Glutamatergic neuron (in vitro differentiated cells): ENCODE measurements at regions not wholly inside any gene's neighbourhood (a gene's known extent, or its start where the extent isn't known, plus 50 kb on each side); places are given as distances from the start of the nearest gene placed in this dataset.

Experiments
- DNase-seq: peaks from one replicate; pipeline ENCODE4 v3.0.0; 2022
- H3K27ac Mint-ChIP-seq: one replicate; pipeline ENCODE4 v1.8.0; 2020; ENCODE audit warnings: mild to moderate bottlenecking, mixed read lengths, inconsistent platforms; ENCODE audit not compliant: unreplicated experiment
- H3K27me3 Mint-ChIP-seq: one replicate; pipeline ENCODE4 v1.8.0; 2020; ENCODE audit warnings: mild to moderate bottlenecking, moderate library complexity, mixed read lengths, inconsistent platforms; ENCODE audit not compliant: unreplicated experiment
- H3K36me3 Mint-ChIP-seq: one replicate; pipeline ENCODE4 v1.8.0; 2020; ENCODE audit warnings: mild to moderate bottlenecking, mixed read lengths, inconsistent platforms; ENCODE audit not compliant: unreplicated experiment
- H3K4me1 Mint-ChIP-seq: one replicate; pipeline ENCODE4 v1.8.0; 2020; ENCODE audit warnings: mild to moderate bottlenecking, low read depth, mixed read lengths, inconsistent platforms; ENCODE audit not compliant: unreplicated experiment
- H3K4me3 Mint-ChIP-seq: one replicate; pipeline ENCODE4 v1.8.0; 2020; ENCODE audit warnings: mild to moderate bottlenecking, mixed read lengths, inconsistent platforms; ENCODE audit not compliant: unreplicated experiment
- H3K9me3 Mint-ChIP-seq: one replicate; pipeline ENCODE4 v1.8.0; 2020; ENCODE audit warnings: mild to moderate bottlenecking, moderate library complexity, mixed read lengths, inconsistent platforms; ENCODE audit not compliant: unreplicated experiment
- TF ChIP-seq, protein P1 (sequence below): fragments of 200-600 bp; sonication (generic); IDR thresholded peaks from one replicate; pipeline ENCODE4 v1.5.0; 2021; ENCODE audit not compliant: partially characterized antibody, unreplicated experiment

- no peak for DNase-seq
- Mint-ChIP-seq H3K27ac (no peak overlapping the region), H3K36me3 (no peaks in the 10 kb centered on the region), H3K4me3 (no peak overlapping the region), H3K9me3 (peaks cover 2% of the 10 kb centered on the region), H3K27me3 (peaks cover 2% of the 10 kb centered on the region), H3K4me1 (no peaks in the 10 kb centered on the region)
- TF ChIP-seq, protein P1, sequence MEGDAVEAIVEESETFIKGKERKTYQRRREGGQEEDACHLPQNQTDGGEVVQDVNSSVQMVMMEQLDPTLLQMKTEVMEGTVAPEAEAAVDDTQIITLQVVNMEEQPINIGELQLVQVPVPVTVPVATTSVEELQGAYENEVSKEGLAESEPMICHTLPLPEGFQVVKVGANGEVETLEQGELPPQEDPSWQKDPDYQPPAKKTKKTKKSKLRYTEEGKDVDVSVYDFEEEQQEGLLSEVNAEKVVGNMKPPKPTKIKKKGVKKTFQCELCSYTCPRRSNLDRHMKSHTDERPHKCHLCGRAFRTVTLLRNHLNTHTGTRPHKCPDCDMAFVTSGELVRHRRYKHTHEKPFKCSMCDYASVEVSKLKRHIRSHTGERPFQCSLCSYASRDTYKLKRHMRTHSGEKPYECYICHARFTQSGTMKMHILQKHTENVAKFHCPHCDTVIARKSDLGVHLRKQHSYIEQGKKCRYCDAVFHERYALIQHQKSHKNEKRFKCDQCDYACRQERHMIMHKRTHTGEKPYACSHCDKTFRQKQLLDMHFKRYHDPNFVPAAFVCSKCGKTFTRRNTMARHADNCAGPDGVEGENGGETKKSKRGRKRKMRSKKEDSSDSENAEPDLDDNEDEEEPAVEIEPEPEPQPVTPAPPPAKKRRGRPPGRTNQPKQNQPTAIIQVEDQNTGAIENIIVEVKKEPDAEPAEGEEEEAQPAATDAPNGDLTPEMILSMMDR, result no peak
Observed at GRCh38 chr16:27149986-27150385, 53.3 kb upstream of the KDM8 start.

DNA sequence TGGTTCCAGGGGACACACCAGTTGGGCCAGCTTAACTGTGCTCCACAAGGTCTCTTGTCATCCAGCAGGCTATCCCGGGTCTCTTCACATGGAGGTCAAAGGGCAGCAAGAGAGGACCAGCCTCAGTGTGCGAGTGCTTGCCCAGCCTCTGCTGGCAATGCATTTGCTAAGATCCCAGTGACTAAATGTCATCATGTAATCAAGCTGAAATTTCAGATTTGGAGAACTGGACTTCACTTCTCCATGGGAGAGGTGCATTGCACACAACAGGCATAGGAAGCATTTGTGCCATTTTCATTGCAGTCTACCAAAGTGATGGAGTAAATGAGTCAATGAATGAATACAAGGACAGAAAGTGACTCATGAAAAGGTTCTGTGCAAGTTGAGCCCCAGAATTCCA is 51.2 kb upstream of the KDM8 start:
- H3K36me3 Mint-ChIP-seq, result no peaks in the 10 kb centered on the region
- H3K27ac Mint-ChIP-seq, result no peak overlapping the region
- H3K27me3 Mint-ChIP-seq, result peaks cover 2% of the 10 kb centered on the region

DNA sequence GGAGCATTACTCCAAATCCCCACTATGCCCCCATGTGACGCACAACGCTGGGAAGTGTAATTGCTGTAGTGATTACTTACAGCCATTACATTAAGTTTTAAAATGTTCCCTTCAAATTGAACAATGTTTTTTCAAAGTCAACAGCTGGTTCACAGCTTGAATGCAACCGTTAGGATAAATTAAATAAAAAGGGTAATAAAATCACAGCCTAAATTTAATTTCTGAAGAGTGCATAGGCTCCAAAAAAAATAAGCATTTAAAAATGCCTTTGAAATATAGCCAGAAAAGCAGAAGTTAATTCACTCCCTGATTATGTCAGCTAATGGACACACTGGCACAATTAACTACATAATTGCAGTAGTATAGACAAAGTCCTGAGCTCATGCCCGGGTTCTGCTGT is 50.5 kb upstream of the KDM8 start:
- TF ChIP-seq, protein P1, result no peak
- H3K27ac Mint-ChIP-seq, result no peak overlapping the region
- H3K27me3 Mint-ChIP-seq, result peaks cover 2% of the 10 kb centered on the region
- no peaks in the 10 kb centered on the region for H3K9me3 Mint-ChIP-seq
- no peak overlapping the region for H3K4me3 Mint-ChIP-seq
- no peaks in the 10 kb centered on the region for H3K4me1 Mint-ChIP-seq
- no peak for DNase-seq
- H3K36me3 Mint-ChIP-seq, result no peaks in the 10 kb centered on the region

More for the DNA sequence above, 51.2 kb upstream of the KDM8 start:
- Mint-ChIP-seq H3K4me3 (no peak overlapping the region), H3K4me1 (no peaks in the 10 kb centered on the region), H3K9me3 (peaks cover 2% of the 10 kb centered on the region)
- TF ChIP-seq, protein P1, result no peak
- DNase-seq, result no peak
